H1 (cell line): ENCODE measurements at regions not wholly inside any gene's neighbourhood (a gene's known extent, or its start where the extent isn't known, plus 50 kb on each side); places are given as distances from the start of the nearest gene placed in this dataset.

ENCODE experiments used
- CTCF ChIA-PET: fragments of 300-600 bp; sonication (Branson Sonifier 250); formaldehyde crosslinking; loops from one replicate; lab custom pipeline; 2021; ENCODE audit not compliant: partially characterized antibody; lab: Charles Lee
- POLR2A ChIA-PET: fragments of 300-600 bp; sonication (Branson Sonifier 250); formaldehyde crosslinking; loops from one replicate; lab custom pipeline; 2021; ENCODE audit warnings: inconsistent platforms; ENCODE audit not compliant: partially characterized antibody; lab: Charles Lee
- DNase-seq, 2 experiments: peaks; one replicate each; pipeline versions ENCODE4 v3.0.0 to v3.0.0-alpha.2; 2010 to 2022; ENCODE audit warnings: low spot score in 2 of 2, low read depth in 1 of 2, mixed read lengths in 1 of 2
- FAIRE-seq: peaks from 2 replicates; lab custom pipeline; 2011; peaks lifted over from hg19 to GRCh38; lab: Jason Lieb, UNC
- H2AFZ ChIP-seq: 2 replicates; pipeline ENCODE4 v1.8.1; 2012; ENCODE audit warnings: low read length, inconsistent platforms
- H2AK5ac ChIP-seq: 2 replicates; pipeline ENCODE4 v1.6.1; 2013; ENCODE audit warnings: low read depth, low read length
- H2BK120ac ChIP-seq: replicated peaks from 2 replicates; pipeline ENCODE3; 2013; ENCODE audit warnings: low read depth, low read length, inconsistent platforms
- H2BK12ac ChIP-seq: 2 replicates; pipeline ENCODE4 v1.6.1; 2013; ENCODE audit warnings: low read depth, low read length
- H2BK15ac ChIP-seq: 2 replicates; pipeline ENCODE4 v1.6.1; 2013; ENCODE audit warnings: low read length
- H2BK20ac ChIP-seq: 2 replicates; pipeline ENCODE4 v1.6.1; 2013; ENCODE audit warnings: low read length
- H2BK5ac ChIP-seq: 2 replicates; pipeline ENCODE4 v1.6.1; 2013; ENCODE audit warnings: low read depth, low read length
- H3K14ac ChIP-seq: 2 replicates; pipeline ENCODE4 v1.6.1; 2013; ENCODE audit warnings: inconsistent platforms; ENCODE audit not compliant: insufficient read length
- H3K18ac ChIP-seq: 2 replicates; pipeline ENCODE4 v1.6.1; 2013; ENCODE audit warnings: low read length; ENCODE audit errors: extremely low read depth
- H3K23ac ChIP-seq: 2 replicates; pipeline ENCODE4 v1.6.1; 2013; ENCODE audit warnings: inconsistent platforms; ENCODE audit not compliant: insufficient read length
- H3K23me2 ChIP-seq: 2 replicates; pipeline ENCODE4 v1.6.1; 2013; ENCODE audit warnings: low read depth, low read length
- H3K27ac ChIP-seq: 2 replicates; pipeline ENCODE4 v1.6.1; 2011; ENCODE audit warnings: low read depth, low read length, inconsistent platforms
- H3K27me3 ChIP-seq, 4 experiments: replicated peaks in 1 of 4; 1 replicate in 1 of 4; 2 replicates in 3 of 4; pipeline versions ENCODE4 v1.6.1 to v1.8.1; 2011 to 2013; ENCODE audit warnings: low read length in 3 of 4, mild to moderate bottlenecking in 3 of 4, inconsistent platforms in 2 of 4, mixed read lengths in 2 of 4, moderate library complexity in 1 of 4; ENCODE audit not compliant: control insufficient read depth in 3 of 4, insufficient read depth in 3 of 4; ENCODE audit errors: extremely low read depth in 1 of 4
- H3K36me3 ChIP-seq, 4 experiments: 2 replicates each; pipeline versions ENCODE4 v1.6.1 to v1.8.1; 2011 to 2013; ENCODE audit warnings: mild to moderate bottlenecking in 4 of 4, low read length in 3 of 4, moderate library complexity in 2 of 4, control low read depth in 1 of 4, inconsistent platforms in 1 of 4; ENCODE audit not compliant: insufficient read depth in 4 of 4, control insufficient read depth in 2 of 4
- H3K4ac ChIP-seq: replicated peaks from 2 replicates; pipeline ENCODE3; 2013; ENCODE audit warnings: low read length, low read depth, mixed read lengths, inconsistent platforms; ENCODE audit not compliant: insufficient read length
- H3K4me1 ChIP-seq, 4 experiments: replicated peaks in 1 of 4; 1 replicate in 1 of 4; 2 replicates in 3 of 4; pipeline versions ENCODE4 v1.6.1 to v1.8.1; 2011 to 2013; ENCODE audit warnings: low read length in 3 of 4, inconsistent platforms in 2 of 4, mixed read lengths in 1 of 4; ENCODE audit not compliant: insufficient read depth in 4 of 4, control insufficient read depth in 3 of 4
- H3K4me2 ChIP-seq, 2 experiments: 2 replicates each; pipeline versions ENCODE4 v1.6.1 to v1.8.1; 2011 to 2013; ENCODE audit warnings: low read depth in 2 of 2, low read length in 2 of 2, control low read depth in 1 of 2, inconsistent platforms in 1 of 2, mild to moderate bottlenecking in 1 of 2; ENCODE audit not compliant: insufficient read depth in 1 of 2
- H3K4me3 ChIP-seq, 4 experiments: fragments of 200-600, 300-600 bp in 1 of 4; sonication (generic), shearing (Covaris generic), sonication (Bioruptor Twin) in 1 of 4; 2 replicates each; pipeline versions ENCODE4 v1.5.1 to v1.8.1; 2011 to 2016; ENCODE audit warnings: low read length in 4 of 4, low read depth in 3 of 4, control low read depth in 2 of 4, inconsistent platforms in 2 of 4, mild to moderate bottlenecking in 2 of 4, mixed read lengths in 1 of 4, moderate library complexity in 1 of 4; ENCODE audit not compliant: insufficient read depth in 2 of 4; ENCODE audit errors: extremely low read depth in 1 of 4
- H3K56ac ChIP-seq: replicated peaks from 2 replicates; pipeline ENCODE3; 2013; ENCODE audit warnings: low read depth, mild to moderate bottlenecking, mixed read lengths, low read length, inconsistent platforms; ENCODE audit not compliant: insufficient read length
- H3K79me1 ChIP-seq: 2 replicates; pipeline ENCODE4 v1.6.1; 2013; ENCODE audit warnings: low read depth, low read length, control low read depth
- H3K79me2 ChIP-seq, 2 experiments: 2 replicates each; pipeline versions ENCODE4 v1.6.1 to v1.8.1; 2012 to 2013; ENCODE audit warnings: low read length in 2 of 2, mild to moderate bottlenecking in 2 of 2, inconsistent platforms in 1 of 2; ENCODE audit not compliant: insufficient read depth in 2 of 2, control insufficient read depth in 1 of 2
- H3K9ac ChIP-seq, 4 experiments: replicated peaks in 1 of 4; 1 replicate in 1 of 4; 2 replicates in 3 of 4; pipeline versions ENCODE4 v1.6.1 to v1.8.1; 2011 to 2013; ENCODE audit warnings: low read depth in 3 of 4, low read length in 3 of 4, control low read depth in 2 of 4, mild to moderate bottlenecking in 2 of 4, moderate library complexity in 2 of 4, inconsistent platforms in 1 of 4; ENCODE audit errors: extremely low read depth in 1 of 4
- H3K9me3 ChIP-seq, 2 experiments: 2 replicates each; pipeline versions ENCODE4 v1.6.1 to v1.8.1; 2012 to 2013; ENCODE audit warnings: mild to moderate bottlenecking in 2 of 2, moderate library complexity in 2 of 2, control low read depth in 1 of 2, inconsistent platforms in 1 of 2, low read depth in 1 of 2, low read length in 1 of 2, mixed read lengths in 1 of 2; ENCODE audit not compliant: insufficient read depth in 2 of 2
- H4K20me1 ChIP-seq, 2 experiments: replicated peaks in 1 of 2; 2 replicates each; pipeline versions ENCODE3 to v1.8.1; 2011 to 2013; ENCODE audit warnings: inconsistent platforms in 2 of 2, low read length in 2 of 2, mild to moderate bottlenecking in 1 of 2; ENCODE audit not compliant: insufficient read depth in 2 of 2, control insufficient read depth in 1 of 2
- H4K5ac ChIP-seq: 2 replicates; pipeline ENCODE4 v1.6.1; 2013; ENCODE audit warnings: low read length, low read depth, mixed read lengths, inconsistent platforms; ENCODE audit not compliant: insufficient read length
- H4K8ac ChIP-seq: 2 replicates; pipeline ENCODE4 v1.8.0; 2013; ENCODE audit warnings: mild to moderate bottlenecking, moderate library complexity, low read length, inconsistent platforms; ENCODE audit not compliant: insufficient read depth; ENCODE audit errors: extremely low read depth
- H4K91ac ChIP-seq: replicated peaks from 2 replicates; pipeline ENCODE3; 2013; ENCODE audit warnings: low read length, mixed read lengths, inconsistent platforms; ENCODE audit not compliant: insufficient read length
- ASH2L ChIP-seq: fragments of 200-600, 300-600 bp; sonication (generic); IDR thresholded peaks from one replicate; pipeline ENCODE4 v1.7.1; 2017; ENCODE audit warnings: low read length
- CEBPB ChIP-seq: IDR thresholded peaks from 2 replicates; pipeline ENCODE4 v1.6.1; 2012; ENCODE audit warnings: low read depth, low read length
- E2F6 ChIP-seq: IDR thresholded peaks from 2 replicates; pipeline ENCODE4 v1.6.1; 2012; ENCODE audit warnings: inconsistent platforms
- GABPA ChIP-seq: IDR thresholded peaks from 2 replicates; pipeline ENCODE4 v1.6.1; 2011; ENCODE audit warnings: mild to moderate bottlenecking, low read length, moderate library complexity, borderline replicate concordance; ENCODE audit not compliant: insufficient read depth
- HDAC2 ChIP-seq, 2 experiments: fragments of 300-600 bp in 1 of 2; sonication (generic) in 1 of 2; IDR thresholded peaks; 2 replicates each; pipeline ENCODE4 v1.6.1; 2011 to 2012; ENCODE audit warnings: low read depth in 2 of 2, low read length in 2 of 2, mild to moderate bottlenecking in 2 of 2, moderate library complexity in 2 of 2, borderline replicate concordance in 1 of 2, inconsistent platforms in 1 of 2
- PHF8 ChIP-seq: fragments of 200-600 bp; sonication (generic); conservative IDR thresholded peaks from 2 replicates; pipeline ENCODE4 v1.7.1; 2012; ENCODE audit warnings: low read depth, mild to moderate bottlenecking, inconsistent platforms, low read length, moderate library complexity
- POLR2AphosphoS5 ChIP-seq: IDR thresholded peaks from 2 replicates; pipeline ENCODE4 v1.6.1; 2011; ENCODE audit warnings: low read depth, low read length
- SP2 ChIP-seq: IDR thresholded peaks from 2 replicates; pipeline ENCODE4 v1.6.1; 2012; ENCODE audit warnings: mild to moderate bottlenecking, low read length, inconsistent platforms
- TBP ChIP-seq: IDR thresholded peaks from 2 replicates; pipeline ENCODE4 v1.6.1; 2011; ENCODE audit warnings: low read depth, low read length, improper control_type of control experiment
- WGBS, 2 experiments: shearing (Covaris generic) in 1 of 2; methylation state at CpG; one replicate each; pipeline versions ENCODE4 v1.1.6 to v1.1.7; 2013 to 2015; ENCODE audit warnings: low lambda C conversion rate in 2 of 2, mixed read lengths in 2 of 2, inconsistent platforms in 1 of 2, low coverage in 1 of 2, missing lambda C conversion rate in 1 of 2; ENCODE audit not compliant: insufficient replicate concordance in 2 of 2, insufficient coverage in 1 of 2, insufficient read length in 1 of 2; ENCODE audit errors: extremely low coverage in 1 of 2, missing lambda C conversion rate in 1 of 2; 5-methylcytosine and 5-hydroxymethylcytosine counted together

- no peaks in the 10 kb centered on the region for H3K27me3 ChIP-seq
- no peak overlapping the region for H3K27ac ChIP-seq
- 89% methylated on average over 1 of the region's 1 CpG; no CpG with 5 or more reads in 1 of the 2 experiments for WGBS, 2 experiments
- no peak overlapping the region for H2BK5ac ChIP-seq
- H3K14ac ChIP-seq: no peak overlapping the region
- no peak overlapping the region for H4K5ac ChIP-seq
- no peak overlapping the region for H2BK12ac ChIP-seq
- no peak overlapping the region for H3K18ac ChIP-seq
- H2BK120ac ChIP-seq: no peak overlapping the region
- no peak overlapping the region for H2BK15ac ChIP-seq
- no peaks in the 10 kb centered on the region for H3K79me1 ChIP-seq
- H3K4me3 ChIP-seq: no peak overlapping the region
- H2AFZ ChIP-seq: no peak overlapping the region
- H4K20me1 ChIP-seq: no peaks in the 10 kb centered on the region
- CTCF ChIA-PET: interaction anchor here (1.0 kb wide), 1 partner anchor 22 kb away, joined by 3 read pairs; no protein-coding TSS in a partner anchor
- H3K9me3 ChIP-seq: no peaks in the 10 kb centered on the region
- H3K23me2 ChIP-seq: no peaks in the 10 kb centered on the region
- H3K23ac ChIP-seq: no peak overlapping the region
- no peaks in the 10 kb centered on the region for H3K36me3 ChIP-seq
- POLR2A ChIA-PET: no interaction called here
- H3K4ac ChIP-seq: no peak overlapping the region
- H4K91ac ChIP-seq: no peak overlapping the region
- DNase-seq: no peak
- H3K9ac ChIP-seq: no peak overlapping the region
- no peak overlapping the region for H3K56ac ChIP-seq
- TF ChIP-seq POLR2AphosphoS5: no peak
- no peak for TF ChIP-seq GABPA
- TF ChIP-seq ASH2L: no peak
- TF ChIP-seq CEBPB: no peak
- TF ChIP-seq PHF8: no peak
- no peak for TF ChIP-seq HDAC2 (IDR thresholded peaks at IDR 0.05; ENCODE audit: borderline replicate concordance in 1 of 2, low read depth in 2 of 2, low read length in 2 of 2)
- no peak for TF ChIP-seq SP2
- no peak for TF ChIP-seq TBP
- TF ChIP-seq E2F6: no peak
- no peak overlapping the region for H3K4me2 ChIP-seq
- no peaks in the 10 kb centered on the region for H3K4me1 ChIP-seq
- H3K79me2 ChIP-seq: no peaks in the 10 kb centered on the region
- no peak for FAIRE-seq
- H2AK5ac ChIP-seq: no peak overlapping the region
- H4K8ac ChIP-seq: no peak overlapping the region
- H2BK20ac ChIP-seq: no peak overlapping the region
Measured at GRCh38 chr1:68723791-68724190, 226.9 kb upstream of the DEPDC1 start.
